NCI-H2029 (cell line): ENCODE measurements at regions not wholly inside any gene's neighbourhood (a gene's known extent, or its start where the extent isn't known, plus 50 kb on each side); places are given as distances from the start of the nearest gene placed in this dataset.
"Not testable (repeated sequence)": the region's sequence is repeated elsewhere in the genome, so short reads cannot be mapped to it uniquely, and the experiment has no call there.

ENCODE experiments used
- DNase-seq: peaks from one replicate; lab custom pipeline; 2025; lab: John Stamatoyannopoulos, UW

- no peak for DNase-seq
Measured at GRCh38 chr20:48231253-48231930, 446.1 kb upstream of the SULF2 start.

GRCh38 chr20:48230216-48230615, 444.9 kb upstream of the SULF2 start:
- no peak for DNase-seq

- DNase-seq: no peak
Measured at GRCh38 chr20:48227381-48227780, 442.1 kb upstream of the SULF2 start.

GRCh38 chr20:48226642-48227041, 441.4 kb upstream of the SULF2 start:
- DNase-seq: no peak

DNA sequence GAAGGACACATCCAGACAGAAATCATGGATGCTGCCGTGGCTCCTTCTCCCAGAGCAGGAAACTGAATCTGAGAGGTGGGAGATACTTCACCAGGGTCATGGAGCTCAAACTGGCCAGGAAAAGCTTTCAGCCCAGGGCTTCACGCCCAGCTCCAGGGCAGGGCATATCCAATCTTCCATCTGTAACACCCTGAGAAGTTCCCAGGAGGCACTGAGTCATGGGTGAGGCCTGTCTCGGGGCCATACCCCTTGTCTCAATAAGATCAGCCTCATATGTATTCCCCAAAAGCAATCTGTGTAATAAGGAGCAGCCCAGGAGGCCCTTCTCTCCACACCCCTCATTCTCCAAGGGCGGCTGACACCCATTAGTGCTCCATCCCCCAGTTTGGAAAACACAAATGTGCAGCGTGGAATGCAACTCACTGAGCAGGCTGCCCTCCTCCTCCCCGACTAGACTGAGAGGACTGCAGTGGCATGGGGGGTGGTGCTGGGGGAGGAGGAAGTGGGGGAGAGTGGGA, 439.3 kb upstream of the SULF2 start:
- DNase-seq: no peak

- DNase-seq: no peak
Measured at GRCh38 chr20:48223715-48224114, 438.4 kb upstream of the SULF2 start.

DNA sequence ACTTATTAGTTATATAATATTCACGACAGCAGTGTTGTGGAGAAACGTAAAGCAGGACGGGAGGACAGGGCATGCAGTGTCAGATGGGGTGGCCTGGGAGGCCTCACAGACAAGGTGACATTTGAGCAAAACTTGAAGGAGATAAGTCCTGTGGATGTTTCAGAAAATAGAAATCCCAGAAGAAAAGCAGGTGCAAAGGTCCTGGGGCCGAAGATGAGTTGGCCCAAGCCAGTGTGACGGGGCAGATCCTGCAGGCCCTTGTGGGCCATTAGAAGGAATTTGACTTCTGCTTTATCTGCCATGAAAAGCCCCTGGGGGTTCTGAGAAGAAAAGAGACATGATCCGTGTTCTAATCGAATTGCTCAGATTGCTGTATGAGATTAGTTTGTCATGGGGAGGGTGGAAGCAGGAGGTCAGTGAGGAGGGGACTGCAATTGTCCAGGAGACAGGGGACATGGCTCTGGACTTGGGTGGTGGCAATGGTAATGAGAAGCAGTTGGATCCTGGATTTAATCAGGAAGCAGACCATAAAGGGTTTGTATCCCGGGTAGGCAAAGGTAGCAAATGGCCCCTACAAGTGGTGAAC, 437.4 kb upstream of the SULF2 start:
- no peak for DNase-seq

DNA sequence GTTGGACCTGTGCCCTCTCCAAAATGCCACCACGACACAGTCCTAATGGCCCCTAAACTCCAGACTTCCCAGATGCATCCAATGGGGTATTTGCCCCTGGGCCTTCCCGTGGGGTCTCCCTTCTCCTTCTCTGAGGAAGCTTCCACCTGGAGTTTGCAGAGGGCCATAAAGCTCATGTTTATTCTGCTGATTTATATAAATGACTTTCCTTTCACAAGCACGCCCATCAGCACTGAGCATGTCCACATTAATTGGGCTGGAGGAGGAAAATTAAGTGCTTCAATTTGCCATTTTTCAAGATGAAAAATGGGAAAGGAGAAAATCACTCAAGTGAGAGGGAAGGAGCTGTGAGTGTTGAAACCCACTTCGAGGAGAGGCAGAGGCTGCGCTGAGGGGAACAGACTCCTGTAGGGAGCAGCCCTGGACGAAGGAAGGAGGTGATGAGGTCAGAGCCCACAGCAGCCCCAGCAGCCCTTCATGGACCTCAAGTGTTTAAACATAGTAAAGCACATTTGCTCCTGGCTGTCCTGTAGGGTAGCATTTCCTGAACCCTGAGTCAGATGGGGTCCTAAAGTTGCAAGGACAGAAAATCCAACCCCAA, 434.9 kb upstream of the SULF2 start:
- DNase-seq: no peak

DNA sequence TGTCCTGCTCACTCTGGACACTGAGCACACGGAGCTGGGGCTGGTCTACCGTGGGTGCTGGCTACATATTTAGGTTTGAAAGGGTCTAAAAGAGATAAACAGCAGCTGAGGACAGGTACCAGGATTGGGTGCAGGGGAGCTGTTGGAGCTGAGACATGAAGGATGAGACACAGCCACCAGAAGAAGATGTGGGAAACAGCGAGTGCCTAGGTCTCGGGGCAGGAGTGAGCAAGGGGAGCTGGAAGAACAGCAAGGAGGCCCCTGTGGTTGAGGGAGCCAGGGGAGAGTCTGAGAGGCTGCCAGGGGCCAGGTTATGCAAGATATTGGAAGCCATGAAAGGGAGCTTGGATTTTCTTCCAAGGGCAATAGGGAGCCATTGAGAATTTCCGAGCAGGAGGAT, 434.0 kb upstream of the SULF2 start:
- DNase-seq: no peak

GRCh38 chr20:48217190-48217589, 431.9 kb upstream of the SULF2 start:
- DNase-seq: no peak

DNA sequence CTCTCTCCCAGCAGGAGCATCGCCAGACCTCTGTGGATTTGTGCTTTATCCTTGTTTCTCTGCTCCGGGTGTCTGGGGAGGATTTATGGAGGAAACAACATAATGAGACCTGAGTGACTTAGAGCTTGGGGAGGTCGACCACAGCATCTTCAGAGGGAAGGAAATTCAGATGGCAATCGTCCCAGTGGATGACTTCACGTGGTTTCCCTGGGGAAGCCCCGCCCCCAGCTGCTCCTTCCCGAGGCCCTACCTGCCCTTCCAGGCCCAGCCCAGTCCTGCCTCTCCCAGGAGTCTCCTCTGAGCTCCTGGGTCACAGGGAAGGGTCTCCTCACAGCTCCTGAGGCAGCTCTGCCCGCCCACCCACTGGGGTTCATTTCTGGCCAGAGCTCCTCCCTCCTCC, 430.3 kb upstream of the SULF2 start:
- no peak for DNase-seq

- DNase-seq: no peak
Measured at GRCh38 chr20:48214601-48215000, 429.3 kb upstream of the SULF2 start.

DNA sequence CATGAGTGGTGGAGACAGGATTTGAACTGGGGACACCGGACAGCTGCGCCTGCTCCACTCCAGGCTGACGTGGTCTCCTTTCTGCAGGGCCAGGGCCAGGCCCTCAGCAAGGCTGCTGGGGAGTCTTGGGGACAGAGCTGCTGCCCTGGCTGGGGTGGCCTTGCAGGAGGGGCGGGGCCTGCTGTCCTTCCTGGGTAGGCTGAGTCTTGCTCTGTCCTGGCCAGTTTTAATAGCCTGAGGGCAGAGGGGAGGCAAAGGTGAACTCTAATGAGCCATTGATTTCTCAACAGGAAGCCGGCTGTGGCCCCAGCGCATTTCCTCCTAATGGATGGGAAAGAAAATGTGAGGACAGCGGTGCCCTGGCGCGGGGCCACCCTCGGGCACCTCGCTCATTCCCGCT, 428.4 kb upstream of the SULF2 start:
- not testable (repeated sequence) for DNase-seq

DNA sequence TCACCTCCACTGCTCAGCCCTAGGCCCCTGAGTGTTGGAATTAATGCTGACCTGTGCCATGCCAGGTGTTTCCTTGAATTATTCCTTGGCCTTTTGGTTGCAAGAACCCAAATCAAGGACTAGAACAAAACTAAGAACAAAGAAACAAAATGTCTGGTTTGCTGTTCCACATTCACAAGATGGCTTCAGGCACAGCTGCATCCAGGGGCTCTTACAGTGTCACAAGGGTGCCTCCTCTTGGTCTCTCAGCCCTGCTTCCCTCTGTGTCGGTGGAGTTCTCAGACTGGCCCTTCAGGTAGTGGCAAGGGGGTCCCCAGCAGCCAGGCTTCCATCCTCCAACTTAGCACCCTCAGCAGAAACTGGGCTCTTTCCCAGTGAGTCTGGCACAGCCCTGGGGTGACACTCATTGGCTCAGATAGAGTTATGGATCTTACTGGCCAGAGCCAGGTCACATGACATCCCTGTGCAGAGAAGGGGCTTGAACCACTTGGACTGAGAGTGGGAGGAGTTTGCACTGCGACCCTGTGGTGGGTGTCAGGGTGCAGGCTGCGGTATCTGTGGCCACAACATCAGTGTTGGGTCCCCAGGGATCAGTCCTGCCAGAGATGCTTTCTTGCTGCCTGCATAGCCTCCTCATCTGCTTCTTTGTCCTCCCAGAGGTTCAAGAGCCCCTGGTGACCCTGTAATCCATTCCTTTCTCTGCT, 427.7 kb upstream of the SULF2 start:
- no peak for DNase-seq

GRCh38 chr20:48211847-48212246, 426.6 kb upstream of the SULF2 start:
- DNase-seq: no peak

DNA sequence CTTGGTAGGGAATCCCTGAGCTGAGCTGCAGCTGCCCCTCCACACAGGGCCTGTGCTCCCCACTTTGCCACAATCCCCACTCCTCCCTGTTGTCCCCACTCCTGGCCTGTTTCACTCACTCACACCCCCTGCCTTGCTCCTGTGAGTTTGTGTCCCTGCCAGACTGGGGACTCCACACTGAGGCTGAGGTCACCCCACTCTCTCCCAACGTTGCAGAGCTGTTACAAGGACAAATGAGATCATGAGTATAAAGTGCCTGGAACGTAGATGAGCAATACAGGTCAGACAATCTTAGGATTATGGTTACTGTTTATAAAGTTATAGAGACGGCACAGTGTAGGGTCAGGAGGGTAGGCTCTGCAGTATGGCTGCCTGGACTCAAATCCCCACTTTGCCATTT, 426.0 kb upstream of the SULF2 start:
- no peak for DNase-seq

- no peak for DNase-seq
Measured at GRCh38 chr20:48210111-48211027, 425.1 kb upstream of the SULF2 start.

DNA sequence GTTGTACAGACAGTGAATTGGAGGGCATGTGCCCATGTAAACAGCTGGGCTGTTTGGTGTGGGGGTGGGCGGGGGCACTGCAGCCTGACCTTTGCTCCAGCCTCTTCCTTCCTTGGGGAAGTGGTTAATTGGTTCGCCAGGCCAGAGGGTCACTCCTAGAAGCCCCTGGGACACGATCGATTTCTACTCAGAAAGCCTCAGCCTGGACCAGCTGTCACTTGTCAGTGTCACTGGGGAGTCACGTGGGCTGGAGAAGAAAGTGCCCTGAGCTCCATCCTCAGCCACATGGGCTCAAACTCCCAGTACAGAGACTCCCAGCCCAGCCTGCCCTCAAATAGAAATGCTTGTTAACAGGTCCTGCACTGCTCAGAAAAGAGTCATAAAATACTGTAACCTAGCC, 423.8 kb upstream of the SULF2 start:
- DNase-seq: no peak

DNA sequence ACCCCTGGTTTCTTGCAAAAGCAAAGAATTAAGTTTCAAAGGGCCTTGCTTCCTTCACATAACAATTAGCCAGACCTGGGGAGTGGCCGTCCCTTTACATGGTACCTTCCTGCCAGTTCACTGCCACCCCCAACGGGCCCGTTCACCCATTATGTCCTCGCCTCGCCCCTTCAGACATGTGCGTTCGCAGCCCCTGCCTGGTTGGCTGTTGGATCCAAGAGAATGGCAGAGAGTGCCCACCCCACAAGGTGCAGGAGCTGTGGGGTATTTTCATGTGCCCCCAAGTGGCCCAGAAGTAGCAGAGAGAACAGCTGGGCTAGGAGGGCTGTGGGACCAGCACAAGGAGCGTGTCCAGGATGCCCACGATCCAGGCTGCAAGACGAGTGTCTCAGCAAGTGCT, 422.9 kb upstream of the SULF2 start:
- no peak for DNase-seq

DNA sequence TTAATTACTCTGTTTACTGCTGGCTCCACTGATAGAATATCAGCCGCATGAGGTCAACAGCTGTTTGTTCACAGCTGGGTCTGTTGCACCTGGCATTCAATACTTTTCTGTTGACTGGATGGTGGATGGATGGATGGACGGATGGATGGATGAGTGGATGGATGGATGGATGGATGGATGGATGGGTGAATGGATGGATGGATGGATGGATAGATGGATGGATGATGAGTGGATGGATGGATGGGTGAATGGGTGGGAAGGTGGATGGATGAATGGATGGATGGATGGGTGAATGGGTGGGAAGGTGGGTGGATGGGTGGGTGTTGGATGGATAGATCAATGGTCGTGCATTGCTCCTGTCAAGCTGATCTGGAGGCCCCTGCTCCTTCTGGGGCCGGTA, 422.2 kb upstream of the SULF2 start:
- DNase-seq: no peak

- DNase-seq: no peak
Measured at GRCh38 chr20:48205786-48206185, 420.5 kb upstream of the SULF2 start.

- DNase-seq: no peak
Measured at GRCh38 chr20:48205281-48205782, 420.1 kb upstream of the SULF2 start.
